Superior temporal gyrus (tissue), 1 donor: ENCODE measurements at regions not wholly inside any gene's neighbourhood (a gene's known extent, or its start where the extent isn't known, plus 50 kb on each side); places are given as distances from the start of the nearest gene placed in this dataset.

Experiments
- DNase-seq: peaks from one replicate; pipeline ENCODE4 v3.0.0-alpha.2; 2016; ENCODE audit errors: extremely low spot score

GRCh38 chr13:89791971-89792630 lies 1555.4 kb upstream of the MIR17HG start:
- DNase-seq: no peak

GRCh38 chr13:89796196-89796595 lies 1551.3 kb upstream of the MIR17HG start:
- DNase-seq: no peak

GRCh38 chr13:89803839-89804238 lies 1543.6 kb upstream of the MIR17HG start:
- DNase-seq: no peak

- DNase-seq: no peak
These were observed 1540.9 kb upstream of the MIR17HG start for GRCh38 chr13:89806594-89806993.

DNA sequence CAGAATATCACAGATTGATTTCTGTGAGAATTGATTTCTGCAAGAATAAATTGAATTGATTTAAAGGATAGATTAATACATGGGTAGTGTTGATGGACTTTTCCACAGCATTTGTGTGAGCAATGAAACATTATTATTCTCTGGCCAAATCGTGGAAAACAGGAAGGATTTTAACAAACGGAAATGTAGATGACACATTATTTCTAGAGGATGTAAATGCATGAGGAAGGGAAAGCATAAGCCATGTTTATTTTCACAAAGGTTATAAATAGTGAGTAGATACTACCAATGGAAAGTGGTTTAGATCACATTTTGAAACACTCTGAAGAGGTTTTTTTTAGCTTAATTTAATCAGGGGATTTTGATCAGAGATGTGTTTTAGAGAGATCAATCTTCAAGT lies 1534.6 kb upstream of the MIR17HG start:
- no peak for DNase-seq

- DNase-seq: no peak
These were observed 1531.1 kb upstream of the MIR17HG start for GRCh38 chr13:89816404-89816803.

- DNase-seq: no peak
These were observed 1525.0 kb upstream of the MIR17HG start for GRCh38 chr13:89822467-89822866.

GRCh38 chr13:89827552-89827951 lies 1519.9 kb upstream of the MIR17HG start:
- DNase-seq: peak; percentile 52

- DNase-seq: no peak
These were observed 1519.0 kb upstream of the MIR17HG start for GRCh38 chr13:89828506-89828905.

- DNase-seq: no peak
These were observed 1516.3 kb upstream of the MIR17HG start for GRCh38 chr13:89831157-89831556.

DNA sequence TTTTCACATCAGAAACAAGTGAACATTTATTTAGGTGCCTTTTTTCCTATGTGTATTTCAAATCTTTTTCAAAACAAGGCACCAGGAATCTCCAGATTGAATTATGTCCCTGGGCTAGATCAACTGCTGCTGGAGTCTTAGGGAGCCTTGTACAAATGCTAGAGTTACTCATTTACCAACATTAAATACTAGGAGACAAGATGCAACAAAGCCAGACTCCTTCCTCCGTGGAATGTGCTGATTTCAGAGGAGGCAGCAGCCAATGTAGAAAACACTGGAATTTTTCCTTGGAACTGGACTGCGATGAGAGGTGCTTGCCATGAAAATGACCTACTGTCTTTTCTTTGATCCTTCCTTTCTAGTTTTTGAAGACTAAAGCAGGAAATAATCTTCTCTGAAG lies 1514.7 kb upstream of the MIR17HG start:
- no peak for DNase-seq

DNA sequence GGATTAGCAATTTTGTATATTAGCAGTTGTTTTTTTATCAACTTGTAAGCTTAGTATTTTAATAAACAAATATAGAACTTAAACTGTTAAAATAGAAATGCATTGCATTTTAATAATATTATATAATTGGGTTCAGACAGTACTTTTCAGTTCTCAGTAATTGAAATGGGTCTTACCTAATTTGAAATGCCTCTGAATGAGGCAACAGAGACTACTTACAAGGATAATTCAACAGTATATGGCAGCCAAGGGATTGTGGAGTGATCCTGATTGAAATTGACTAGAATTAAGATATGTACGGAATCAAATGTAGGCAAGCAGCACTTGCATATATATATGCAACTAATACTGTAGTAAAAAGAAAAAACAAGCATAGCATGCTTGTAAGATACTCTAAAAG lies 1503.9 kb upstream of the MIR17HG start:
- no peak for DNase-seq

GRCh38 chr13:89845874-89846273 lies 1501.6 kb upstream of the MIR17HG start:
- DNase-seq: no peak

- DNase-seq: no peak
These were observed 1500.4 kb upstream of the MIR17HG start for GRCh38 chr13:89846926-89847585.

- no peak for DNase-seq
These were observed 1494.9 kb upstream of the MIR17HG start for GRCh38 chr13:89852570-89852969.

DNA sequence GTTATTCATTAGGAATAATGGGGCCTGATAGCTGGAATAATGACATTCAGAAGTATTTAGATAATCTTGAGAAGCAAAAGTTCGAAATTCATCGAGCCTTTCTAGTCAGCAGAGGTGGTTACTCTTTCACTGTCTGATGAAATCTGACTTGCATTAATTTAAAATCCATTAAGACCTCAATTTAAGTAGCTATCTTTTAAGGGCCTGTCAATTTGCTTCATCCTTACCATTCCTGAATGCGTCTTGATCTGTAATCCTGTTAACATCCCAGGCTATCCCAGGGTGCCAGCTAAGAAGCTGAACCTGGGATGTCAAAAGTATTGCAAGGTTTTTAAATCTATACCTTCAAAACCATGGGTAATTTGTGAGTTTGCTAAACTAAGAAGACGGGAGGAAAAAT lies 1491.0 kb upstream of the MIR17HG start:
- DNase-seq: no peak

DNA sequence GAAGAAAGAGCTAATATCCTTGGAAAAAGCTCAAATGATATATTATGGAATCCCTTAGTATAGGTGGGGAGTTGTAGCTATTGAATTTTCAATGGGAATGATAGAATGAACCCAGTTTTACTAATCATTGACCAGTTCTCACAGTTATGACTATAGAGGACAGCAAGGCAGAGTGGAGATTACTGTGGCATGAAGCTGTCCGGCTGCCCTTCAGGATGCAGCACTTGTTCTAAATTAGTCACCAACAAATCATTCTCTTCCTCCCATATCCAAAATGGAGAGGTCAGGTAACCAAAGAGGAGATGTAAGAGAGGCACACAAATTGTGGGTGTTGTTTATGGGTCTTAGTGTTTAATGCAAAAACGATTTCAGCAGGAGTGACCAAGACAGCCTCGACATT lies 1490.0 kb upstream of the MIR17HG start:
- DNase-seq: no peak

- no peak for DNase-seq
These were observed 1485.3 kb upstream of the MIR17HG start for GRCh38 chr13:89862011-89862690.

- no peak for DNase-seq
These were observed 1484.8 kb upstream of the MIR17HG start for GRCh38 chr13:89862691-89863036.

- DNase-seq: no peak
These were observed 1482.1 kb upstream of the MIR17HG start for GRCh38 chr13:89865164-89866064.

GRCh38 chr13:89869312-89869711 lies 1478.2 kb upstream of the MIR17HG start:
- no peak for DNase-seq

DNA sequence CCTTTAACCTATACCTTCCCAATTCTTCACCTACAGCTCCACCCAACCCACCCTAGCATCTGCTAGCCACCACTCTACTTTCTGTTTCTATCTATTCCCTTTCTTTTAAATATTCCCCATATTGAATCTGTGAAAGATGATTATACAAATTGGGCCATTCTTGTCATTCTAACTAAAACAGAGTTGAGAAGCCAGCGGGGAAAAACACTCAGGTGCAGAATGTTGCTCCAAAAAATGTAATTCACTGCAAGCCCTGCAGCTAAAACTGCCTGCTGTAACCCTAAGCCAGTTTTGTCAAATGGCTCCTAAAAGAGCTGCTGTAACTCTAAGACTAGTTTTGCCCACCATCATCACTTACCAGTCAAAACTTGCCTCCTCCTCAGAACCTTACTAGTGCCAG lies 1468.6 kb upstream of the MIR17HG start:
- DNase-seq: no peak
